Neural crest cell (in vitro differentiated cells): ENCODE measurements at regions not wholly inside any gene's neighbourhood (a gene's known extent, or its start where the extent isn't known, plus 50 kb on each side); places are given as distances from the start of the nearest gene placed in this dataset.

Source experiments
- DNase-seq: peaks from one replicate; pipeline ENCODE4 v3.0.0; 2021; ENCODE audit warnings: low read depth, mixed read lengths, low spot score
- H3K27ac Mint-ChIP-seq: one replicate; pipeline ENCODE4 v1.8.0; 2021; ENCODE audit warnings: mild to moderate bottlenecking, mixed read lengths; ENCODE audit not compliant: unreplicated experiment
- H3K27me3 Mint-ChIP-seq: 2 replicates; pipeline ENCODE4 v1.8.0; 2021; ENCODE audit warnings: low read depth, mild to moderate bottlenecking, mixed read lengths
- H3K36me3 Mint-ChIP-seq: 2 replicates; pipeline ENCODE4 v1.8.0; 2021; ENCODE audit warnings: low read depth, mild to moderate bottlenecking, mixed read lengths
- H3K4me1 Mint-ChIP-seq: 2 replicates; pipeline ENCODE4 v1.8.0; 2021; ENCODE audit warnings: mixed read lengths
- H3K4me3 Mint-ChIP-seq: one replicate; pipeline ENCODE4 v1.8.0; 2021; ENCODE audit warnings: mild to moderate bottlenecking, mixed read lengths
- H3K9me3 Mint-ChIP-seq: 2 replicates; pipeline ENCODE4 v1.8.0; 2021; ENCODE audit warnings: mixed read lengths
- TF ChIP-seq, protein P1 (sequence below): fragments of 200-600 bp; sonication (generic); conservative IDR thresholded peaks from 2 replicates; pipeline ENCODE4 v1.5.0; 2021; ENCODE audit warnings: antibody characterized with exemption, mild to moderate bottlenecking

DNA sequence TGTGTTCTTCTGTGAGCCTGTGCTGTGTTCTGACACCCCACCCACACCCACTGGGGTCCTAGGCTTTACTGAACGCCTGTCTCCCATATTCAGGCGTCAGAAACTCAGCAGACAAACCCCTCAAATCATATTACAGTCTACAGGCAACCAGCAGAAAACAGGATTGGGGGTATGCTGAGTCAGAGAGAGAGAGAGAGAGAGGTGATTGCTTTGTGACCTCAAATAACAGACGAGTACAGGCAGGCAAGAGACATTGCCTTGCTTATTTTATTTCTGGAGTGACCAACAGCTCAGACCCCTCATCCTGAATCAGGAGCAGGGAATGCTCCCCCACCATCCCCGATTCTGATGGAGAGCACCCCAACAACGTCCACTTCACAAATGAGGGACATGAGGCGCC, 473.9 kb downstream of the PMP22 start:
- peak overlapping the region; percentile 86 for H3K27ac Mint-ChIP-seq
- no peak overlapping the region for H3K4me3 Mint-ChIP-seq
- no peak for DNase-seq
- H3K27me3 Mint-ChIP-seq = no peaks in the 10 kb centered on the region
- peaks cover 35% of the 10 kb centered on the region for H3K4me1 Mint-ChIP-seq
- TF ChIP-seq, protein P1, sequence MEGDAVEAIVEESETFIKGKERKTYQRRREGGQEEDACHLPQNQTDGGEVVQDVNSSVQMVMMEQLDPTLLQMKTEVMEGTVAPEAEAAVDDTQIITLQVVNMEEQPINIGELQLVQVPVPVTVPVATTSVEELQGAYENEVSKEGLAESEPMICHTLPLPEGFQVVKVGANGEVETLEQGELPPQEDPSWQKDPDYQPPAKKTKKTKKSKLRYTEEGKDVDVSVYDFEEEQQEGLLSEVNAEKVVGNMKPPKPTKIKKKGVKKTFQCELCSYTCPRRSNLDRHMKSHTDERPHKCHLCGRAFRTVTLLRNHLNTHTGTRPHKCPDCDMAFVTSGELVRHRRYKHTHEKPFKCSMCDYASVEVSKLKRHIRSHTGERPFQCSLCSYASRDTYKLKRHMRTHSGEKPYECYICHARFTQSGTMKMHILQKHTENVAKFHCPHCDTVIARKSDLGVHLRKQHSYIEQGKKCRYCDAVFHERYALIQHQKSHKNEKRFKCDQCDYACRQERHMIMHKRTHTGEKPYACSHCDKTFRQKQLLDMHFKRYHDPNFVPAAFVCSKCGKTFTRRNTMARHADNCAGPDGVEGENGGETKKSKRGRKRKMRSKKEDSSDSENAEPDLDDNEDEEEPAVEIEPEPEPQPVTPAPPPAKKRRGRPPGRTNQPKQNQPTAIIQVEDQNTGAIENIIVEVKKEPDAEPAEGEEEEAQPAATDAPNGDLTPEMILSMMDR = no peak
- peaks cover 3% of the 10 kb centered on the region for H3K36me3 Mint-ChIP-seq
- H3K9me3 Mint-ChIP-seq = peaks cover 4% of the 10 kb centered on the region

DNA sequence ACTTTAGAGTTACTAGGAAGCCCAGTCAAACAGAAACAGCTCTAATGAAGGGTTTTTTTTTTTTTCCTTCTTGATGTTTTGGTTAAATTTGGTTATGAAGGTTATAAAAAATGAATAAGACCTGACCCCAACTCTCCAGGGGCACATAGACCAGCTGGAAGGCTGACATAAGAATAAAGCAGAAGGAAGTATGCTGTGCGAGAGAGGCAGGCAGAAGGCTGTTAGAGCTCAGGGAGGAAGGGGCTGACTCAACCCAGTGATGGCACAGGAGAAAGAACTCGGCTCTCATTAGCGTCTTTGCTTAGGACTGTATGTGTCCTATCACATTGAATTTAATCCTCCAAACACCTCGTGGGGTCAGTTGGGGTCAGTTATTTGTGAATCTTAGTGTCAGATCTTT, 474.6 kb downstream of the PMP22 start:
- H3K4me1 Mint-ChIP-seq = peaks cover 35% of the 10 kb centered on the region
- peak overlapping the region; percentile 2 for H3K27ac Mint-ChIP-seq
- H3K36me3 Mint-ChIP-seq = peaks cover 3% of the 10 kb centered on the region
- H3K9me3 Mint-ChIP-seq = peaks cover 4% of the 10 kb centered on the region
- TF ChIP-seq, protein P1 = no peak
- H3K4me3 Mint-ChIP-seq = no peak overlapping the region
- DNase-seq = no peak
- no peaks in the 10 kb centered on the region for H3K27me3 Mint-ChIP-seq

DNA sequence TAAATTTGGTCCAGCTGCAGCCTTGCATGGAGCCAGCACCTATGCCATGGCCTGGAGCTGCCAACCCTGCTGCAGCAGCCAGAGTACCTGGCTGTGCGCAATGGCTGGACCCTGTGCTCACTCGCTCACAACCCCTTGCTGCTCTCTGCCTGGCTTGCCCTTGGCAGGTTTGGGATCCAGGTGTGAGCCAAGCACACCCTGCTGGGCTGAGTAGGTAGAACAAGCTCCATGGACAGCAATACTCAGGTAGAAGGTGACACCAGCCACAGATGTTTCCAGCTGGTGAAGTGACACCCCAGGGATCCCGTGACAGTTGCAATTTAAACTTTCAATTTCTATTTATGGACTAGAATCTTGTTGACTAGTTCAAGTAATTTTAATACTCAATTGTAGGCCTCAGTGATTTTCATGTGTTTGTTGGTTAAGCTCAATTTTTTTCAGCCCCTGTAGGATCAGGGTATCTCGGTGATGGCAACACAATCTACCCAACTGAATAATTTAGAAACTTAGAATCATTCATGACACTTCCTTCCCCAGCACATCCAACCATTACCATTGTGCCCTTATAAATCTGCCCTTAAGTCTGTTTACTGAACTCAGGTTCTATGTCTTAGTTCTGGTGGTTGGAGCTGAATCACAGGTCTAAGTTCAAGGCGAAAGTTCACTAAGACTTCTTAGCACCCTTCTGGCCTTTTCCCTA, 480.0 kb downstream of the PMP22 start:
- no peak overlapping the region for H3K27ac Mint-ChIP-seq
- no peak for DNase-seq

DNA sequence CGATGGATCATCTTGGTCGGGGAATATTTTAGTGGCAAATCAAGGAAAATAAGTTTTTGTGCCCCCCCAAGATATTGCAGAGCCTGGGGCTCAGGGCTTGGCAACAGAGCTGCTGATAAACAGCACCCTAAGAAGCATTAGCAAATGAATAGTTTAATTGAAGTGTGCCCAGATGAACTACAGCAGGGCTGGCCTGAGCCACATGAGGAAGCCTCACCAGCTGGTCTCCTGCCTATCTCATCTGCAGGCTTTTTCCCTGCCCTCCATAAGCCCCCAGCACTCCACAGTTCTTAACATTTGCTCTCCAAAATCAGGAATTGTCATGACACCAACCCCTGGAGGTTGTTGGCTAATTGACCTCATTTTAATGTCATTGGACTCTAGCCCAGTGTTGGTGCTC, 480.2 kb downstream of the HS3ST3B1 start:
- peaks cover 11% of the 10 kb centered on the region for H3K36me3 Mint-ChIP-seq
- H3K27me3 Mint-ChIP-seq = no peaks in the 10 kb centered on the region
- peak overlapping the region; percentile 99 for H3K27ac Mint-ChIP-seq
- H3K9me3 Mint-ChIP-seq = peaks cover 13% of the 10 kb centered on the region
- peaks cover 57% of the 10 kb centered on the region for H3K4me1 Mint-ChIP-seq
- TF ChIP-seq, protein P1 = no peak
- peak overlapping the region; percentile 90 for H3K4me3 Mint-ChIP-seq
- no peak for DNase-seq

More for the DNA sequence above, 480.0 kb downstream of the PMP22 start:
- Mint-ChIP-seq H3K4me1 (peaks cover 28% of the 10 kb centered on the region), H3K4me3 (no peak overlapping the region), H3K9me3 (peaks cover 13% of the 10 kb centered on the region), H3K36me3 (peaks cover 9% of the 10 kb centered on the region), H3K27me3 (no peaks in the 10 kb centered on the region)
- TF ChIP-seq, protein P1 = no peak

DNA sequence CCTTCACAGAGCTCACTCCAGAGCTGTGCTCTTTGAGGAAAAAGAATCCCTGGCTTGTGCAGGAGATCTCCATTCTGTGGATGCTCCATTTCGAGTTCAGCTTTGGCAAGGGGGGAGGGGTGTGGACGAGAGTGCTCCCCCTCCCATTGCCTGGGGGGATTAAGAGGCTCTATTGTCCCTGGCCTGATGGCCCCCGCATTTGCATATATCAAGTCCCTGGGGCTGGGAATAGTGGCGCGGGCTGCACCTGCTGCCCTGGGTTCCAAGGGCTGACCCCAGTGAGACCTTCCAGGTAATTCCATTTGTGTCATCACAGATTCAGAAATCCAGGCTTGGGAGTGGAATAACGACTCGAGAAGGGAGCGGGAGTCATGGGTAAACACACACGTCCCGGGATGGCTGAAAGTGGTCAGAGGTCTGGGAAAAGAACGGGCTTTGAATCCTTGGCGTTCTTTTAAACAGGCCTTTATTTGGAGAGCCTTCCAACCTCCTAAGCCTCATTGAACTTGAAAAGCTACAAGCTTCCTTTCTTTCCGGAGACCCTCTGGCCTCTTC, 479.3 kb downstream of the HS3ST3B1 start:
- TF ChIP-seq, protein P1 = no peak
- Mint-ChIP-seq H3K4me3 (peak overlapping the region; percentile 90), H3K9me3 (peaks cover 9% of the 10 kb centered on the region), H3K4me1 (peaks cover 66% of the 10 kb centered on the region), H3K27me3 (no peaks in the 10 kb centered on the region), H3K36me3 (peaks cover 11% of the 10 kb centered on the region), H3K27ac (peak overlapping the region; percentile 99)
- DNase-seq = peak; percentile 52
